HG03378 (cell line): ENCODE measurements at regions not wholly inside any gene's neighbourhood (a gene's known extent, or its start where the extent isn't known, plus 50 kb on each side); places are given as distances from the start of the nearest gene placed in this dataset.
"Not testable (repeated sequence)": the region's sequence is repeated elsewhere in the genome, so short reads cannot be mapped to it uniquely, and the experiment has no call there.

Experiments
- ATAC-seq: cut with Tn5 transposase; IDR thresholded peaks from one replicate; pipeline ENCODE4 v1.9.1; 2021; ENCODE audit warnings: mild to moderate bottlenecking, moderate library complexity; ENCODE audit not compliant: unreplicated experiment

DNA sequence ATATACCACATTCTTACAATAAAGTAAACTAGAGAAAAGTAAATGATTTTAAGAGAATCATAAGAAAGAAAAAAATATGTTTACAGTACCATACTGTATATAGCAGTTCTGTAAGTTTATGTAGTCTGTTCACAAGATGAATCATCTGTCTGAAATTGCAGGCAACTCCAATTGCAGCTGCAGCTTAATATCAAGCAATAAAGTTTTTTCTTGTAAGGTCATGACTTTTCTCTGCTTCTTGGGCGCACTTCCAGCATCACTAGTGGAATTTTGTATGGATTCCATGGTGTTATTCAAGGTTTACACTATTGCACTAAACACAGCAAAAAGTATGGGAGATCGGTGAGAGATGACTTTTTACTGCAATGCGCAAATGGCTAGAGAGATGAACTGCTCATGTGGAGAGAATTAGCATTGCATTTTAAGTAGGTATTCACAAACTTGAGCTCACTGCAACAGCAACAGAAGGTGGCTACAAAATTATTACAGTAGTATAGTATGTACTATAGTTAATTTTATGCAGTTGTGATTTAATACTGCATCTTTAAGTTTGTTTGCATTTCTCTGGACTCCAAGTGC, 445.4 kb upstream of the OR4E1 start:
- ATAC-seq: no peak

DNA sequence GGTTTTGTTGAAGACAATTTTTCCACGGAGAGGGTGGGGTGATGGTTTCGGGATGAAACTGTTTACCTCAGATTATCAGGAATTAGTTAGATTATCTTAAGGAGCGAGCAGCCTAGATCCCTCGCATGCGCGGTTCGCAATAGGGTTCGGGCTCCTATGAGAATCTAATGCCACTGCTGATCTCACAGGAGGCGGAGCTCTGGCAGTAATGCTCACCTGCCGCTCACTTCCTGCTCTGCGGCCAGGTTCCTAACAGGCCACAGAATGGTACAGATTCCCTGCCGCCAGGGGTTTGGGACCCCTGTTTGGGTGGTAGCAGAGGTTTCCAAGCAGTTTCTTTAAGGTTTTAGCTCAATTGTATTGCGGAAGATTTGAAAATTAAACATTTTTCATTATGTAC, 439.8 kb upstream of the OR4E1 start:
- no peak for ATAC-seq

DNA sequence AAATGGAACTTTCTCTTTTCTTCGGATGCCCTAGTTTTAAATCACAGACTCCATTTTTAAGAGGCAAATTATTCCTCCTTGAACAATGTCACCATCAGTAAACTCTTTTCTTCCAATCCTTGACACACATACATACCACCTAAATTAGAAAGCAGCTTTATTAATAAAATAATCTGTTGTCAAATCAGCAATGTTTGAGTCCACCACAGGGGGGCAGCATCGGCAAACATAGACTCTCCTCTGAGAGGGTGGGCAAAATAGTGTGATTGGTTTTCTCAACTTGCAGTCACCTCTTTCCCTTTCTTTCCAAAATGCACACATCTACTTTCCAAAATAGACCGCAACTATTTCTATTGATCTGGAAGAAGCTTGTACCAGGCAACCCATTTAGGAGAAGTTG, 438.4 kb upstream of the OR4E1 start:
- ATAC-seq: no peak

DNA sequence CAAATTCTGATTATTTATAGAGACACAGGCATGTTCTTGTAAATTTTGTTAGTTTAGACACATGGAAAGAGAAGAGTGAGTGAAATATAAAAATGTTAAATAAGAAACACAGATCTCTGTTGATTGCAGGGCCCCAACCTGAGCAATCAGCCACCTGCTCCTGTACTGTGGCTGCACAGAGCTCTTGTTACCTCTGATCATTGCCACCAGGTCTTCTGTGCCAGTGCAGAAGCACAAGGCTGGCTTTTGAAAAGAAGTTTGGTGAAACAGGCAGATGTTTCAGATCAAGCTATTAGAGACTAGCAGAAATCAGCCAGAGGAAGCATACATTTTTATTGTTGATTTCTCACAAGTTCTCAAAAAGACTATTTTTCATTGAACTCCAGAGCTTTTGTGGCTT, 434.1 kb upstream of the OR4E1 start:
- no peak for ATAC-seq

DNA sequence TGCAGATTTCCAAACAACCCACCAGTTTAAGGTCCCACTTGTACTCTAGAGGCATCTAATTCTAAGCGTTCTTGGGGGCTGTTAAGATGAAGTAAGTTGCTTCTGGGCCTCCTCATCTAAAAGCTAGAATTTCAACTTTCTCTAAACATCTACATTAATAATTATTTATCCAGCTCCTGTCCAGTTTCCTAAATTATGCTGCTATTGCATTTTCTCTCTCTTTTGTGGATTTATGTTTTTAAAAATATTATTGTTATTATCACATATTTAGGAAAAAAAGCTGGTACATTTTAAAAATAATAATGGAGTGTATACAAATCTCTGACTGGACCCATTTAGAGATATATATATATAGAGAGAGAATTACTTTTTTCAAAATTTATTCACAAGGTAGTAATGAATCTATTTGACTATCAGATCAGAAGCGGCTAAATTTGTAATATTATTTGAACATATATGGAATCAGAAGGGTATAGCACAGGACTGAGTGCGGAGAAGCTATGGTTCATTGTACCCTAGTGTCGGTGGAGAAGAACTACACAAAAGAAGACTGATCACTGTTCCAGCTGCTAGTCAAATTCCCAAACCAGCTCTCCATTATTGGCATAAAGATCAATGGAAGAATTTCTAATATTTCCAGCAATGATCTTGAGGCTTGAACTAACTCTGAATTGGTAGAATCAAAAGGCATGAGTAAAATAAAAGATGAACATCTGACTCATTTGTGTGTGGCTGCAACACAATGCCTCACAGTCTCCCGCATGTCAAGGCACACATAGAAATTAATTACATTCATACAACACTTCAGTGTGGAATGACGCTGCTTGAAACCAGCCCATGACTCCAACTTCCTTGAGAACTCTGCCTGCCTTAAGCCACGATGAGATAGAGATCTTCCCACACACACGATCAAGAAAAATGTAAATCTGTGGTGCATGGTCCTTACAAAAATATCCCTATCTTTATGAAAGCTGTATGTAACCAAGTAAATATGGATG, 433.4 kb upstream of the OR4E1 start:
- ATAC-seq: no peak

DNA sequence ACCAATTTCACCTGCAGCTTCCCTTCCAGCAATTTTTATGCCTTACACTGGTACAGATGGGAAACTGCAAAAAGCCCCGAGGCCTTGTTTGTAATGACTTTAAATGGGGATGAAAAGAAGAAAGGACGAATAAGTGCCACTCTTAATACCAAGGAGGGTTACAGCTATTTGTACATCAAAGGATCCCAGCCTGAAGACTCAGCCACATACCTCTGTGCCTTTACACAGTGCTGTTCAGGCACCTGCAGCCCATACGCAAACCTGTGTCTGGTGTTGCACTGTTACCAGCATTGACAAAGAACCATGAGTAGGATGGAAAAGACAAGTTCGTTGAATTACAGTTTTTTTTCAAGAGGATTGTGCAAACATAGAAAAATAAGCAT, 432.0 kb upstream of the OR4E1 start:
- ATAC-seq: no peak

DNA sequence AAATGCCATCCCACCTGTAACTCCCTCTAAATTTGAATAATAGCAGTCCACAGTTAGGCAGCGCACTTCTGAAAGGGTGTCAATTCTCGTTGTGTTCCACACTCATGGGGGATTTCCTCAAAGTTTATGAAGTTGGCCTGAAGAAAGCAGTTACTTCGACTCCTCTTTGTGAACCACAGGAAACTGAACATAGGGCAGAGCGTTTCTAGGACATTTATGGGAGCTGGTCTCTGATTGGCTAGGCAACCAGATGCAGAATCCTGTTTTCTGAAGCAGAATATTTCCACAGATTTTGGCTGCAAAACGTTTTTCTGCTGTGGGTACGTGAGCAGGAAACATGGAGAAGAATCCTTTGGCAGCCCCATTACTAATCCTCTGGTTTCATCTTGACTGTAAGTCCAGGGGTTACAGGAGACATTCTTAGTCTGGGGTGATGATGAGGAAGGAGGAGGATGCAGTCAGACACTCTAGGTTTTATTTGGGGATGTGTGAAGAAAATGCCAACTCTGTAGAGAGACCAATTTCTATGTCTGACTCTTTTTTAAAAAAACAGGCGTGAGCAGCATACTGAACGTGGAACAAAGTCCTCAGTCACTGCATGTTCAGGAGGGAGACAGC, 431.5 kb upstream of the OR4E1 start:
- ATAC-seq: no peak

DNA sequence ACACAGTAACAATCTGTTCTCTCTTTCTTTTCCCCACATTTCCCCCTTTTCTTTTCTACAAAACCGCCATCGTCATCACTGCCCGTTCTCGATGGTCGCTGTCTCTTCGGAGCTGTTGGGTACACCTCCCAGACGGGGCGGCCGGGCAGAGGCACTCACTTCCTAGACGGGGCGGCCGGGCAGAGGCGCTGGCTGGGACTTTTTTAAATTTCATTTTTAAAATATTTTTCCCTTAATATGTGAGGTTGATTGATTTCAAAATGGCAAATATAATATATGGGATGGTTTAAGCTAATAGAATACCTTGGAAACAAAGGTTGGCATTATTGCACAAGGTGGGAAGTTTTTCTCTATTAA, 427.1 kb upstream of the OR4E1 start:
- not testable (repeated sequence) for ATAC-seq

DNA sequence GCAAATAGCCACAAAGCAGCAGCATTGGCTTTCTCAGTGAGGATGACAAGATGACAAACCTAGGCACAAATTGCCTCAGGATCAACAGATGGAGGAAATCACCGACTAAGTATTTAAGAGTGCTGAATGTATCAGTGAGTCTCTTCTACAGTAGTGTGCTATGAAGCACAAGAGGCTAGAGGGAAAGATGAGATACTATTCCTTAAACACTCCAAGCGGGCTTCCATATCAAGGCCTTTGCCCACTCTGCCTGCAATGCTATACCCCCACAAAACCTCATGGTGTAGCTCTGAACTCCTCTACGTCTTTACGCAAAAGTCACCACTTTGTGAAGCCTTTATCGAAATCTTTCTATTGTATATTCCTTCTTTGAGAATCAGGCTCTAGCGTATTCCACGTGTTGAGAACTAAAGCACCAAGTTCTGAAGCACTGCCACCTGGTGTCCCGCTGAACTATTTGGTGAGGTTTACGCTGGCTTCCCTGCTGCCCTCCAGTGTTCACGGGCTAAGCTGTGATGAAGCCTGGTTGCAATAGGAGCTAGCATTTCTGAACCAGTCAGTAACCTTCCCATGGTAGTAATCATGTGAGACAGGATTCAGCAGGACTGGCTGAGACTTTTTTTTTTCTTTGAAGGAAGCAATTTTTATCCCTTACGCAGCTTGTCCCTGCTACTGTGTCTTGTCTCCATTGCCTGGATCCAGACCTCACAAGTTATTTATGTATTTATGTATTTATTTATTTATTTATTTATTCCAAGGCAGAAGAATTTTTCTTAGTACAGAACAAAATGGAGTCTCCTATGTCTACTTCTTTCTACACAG, 426.5 kb upstream of the OR4E1 start:
- peak; percentile 69 for ATAC-seq

DNA sequence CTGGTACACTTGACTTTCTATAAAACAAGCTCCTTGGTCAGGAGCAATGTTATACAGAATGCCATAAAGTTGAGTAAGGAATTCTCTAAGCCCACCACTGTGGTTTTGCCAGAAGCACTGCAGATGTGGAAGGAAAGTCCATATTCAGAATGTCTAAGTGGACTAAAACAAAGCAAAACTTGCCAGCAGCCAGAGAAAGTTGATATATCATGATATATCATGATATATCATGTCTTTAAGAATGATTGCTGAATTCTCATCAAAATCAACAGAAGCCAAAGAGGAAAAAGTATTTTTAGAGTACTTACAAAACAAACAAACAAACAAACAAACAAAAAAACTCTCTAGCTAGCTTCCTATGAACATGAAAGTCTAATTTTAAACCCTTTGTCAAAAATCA, 424.8 kb upstream of the OR4E1 start:
- no peak for ATAC-seq

DNA sequence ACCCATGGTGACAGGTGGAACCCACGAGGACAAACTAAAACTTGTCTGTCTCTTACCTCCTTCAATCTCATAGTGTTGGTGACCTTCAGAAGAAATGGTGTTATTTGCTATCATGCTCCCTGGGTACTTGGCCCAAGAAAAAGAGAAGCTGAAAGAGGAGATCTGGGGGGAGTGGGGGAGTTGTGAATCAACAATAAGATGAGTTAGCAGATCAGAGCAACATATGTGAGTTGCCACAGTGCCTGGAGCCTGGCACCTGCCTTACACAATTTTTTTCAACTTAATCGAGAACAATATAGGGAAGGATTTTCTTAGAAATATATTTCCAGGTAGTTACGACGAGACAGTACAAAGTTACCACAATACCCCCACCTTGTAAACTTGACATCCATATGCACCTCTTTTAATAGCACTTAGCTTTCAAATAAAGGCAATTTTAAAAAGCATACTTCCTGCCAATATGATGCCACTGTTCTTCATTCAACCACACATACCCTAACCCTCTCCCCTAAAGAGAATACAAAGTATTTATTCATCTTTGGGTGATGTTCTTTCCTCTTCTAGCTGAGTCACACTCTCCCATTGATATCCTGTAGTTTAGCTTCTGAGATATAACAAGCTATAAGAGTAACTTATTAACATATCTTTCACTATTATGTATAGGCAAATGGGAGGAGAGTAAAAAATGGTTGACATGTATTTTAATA, 424.1 kb upstream of the OR4E1 start:
- ATAC-seq: no peak

DNA sequence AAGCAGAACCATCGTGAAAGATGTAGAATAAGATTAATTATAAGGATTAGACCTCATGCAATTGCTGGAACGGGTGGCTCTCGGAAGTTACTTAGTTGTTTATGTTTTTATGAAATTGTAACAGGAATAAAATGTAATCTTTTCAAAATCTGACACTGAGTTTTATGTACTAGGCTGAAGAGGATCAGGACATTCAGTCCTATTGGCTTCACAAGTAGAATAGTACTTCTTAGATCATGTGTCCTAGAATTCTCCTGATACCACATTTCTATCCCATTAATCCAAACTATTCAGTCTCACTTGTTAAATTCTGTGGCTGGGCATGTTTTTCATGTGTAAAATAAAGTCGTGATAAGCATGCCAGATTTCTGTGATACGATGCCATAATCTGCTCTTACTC, 423.5 kb upstream of the OR4E1 start:
- no peak for ATAC-seq

DNA sequence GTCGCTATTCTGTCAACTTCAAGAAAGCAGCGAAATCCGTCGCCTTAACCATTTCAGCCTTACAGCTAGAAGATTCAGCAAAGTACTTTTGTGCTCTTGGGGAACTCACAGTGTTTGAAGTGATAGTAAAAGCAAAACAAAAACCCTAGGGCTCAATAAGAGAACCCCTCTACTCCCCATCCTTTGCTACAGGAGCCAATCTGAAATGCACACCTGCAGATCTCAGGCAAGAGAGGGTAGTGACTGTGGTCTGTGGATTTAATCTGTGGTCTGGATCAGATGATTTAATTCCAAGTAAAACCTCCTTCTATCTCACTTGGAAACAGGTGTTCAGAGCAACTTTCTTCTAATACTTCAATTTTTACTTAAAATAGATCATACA, 422.9 kb upstream of the OR4E1 start:
- no peak for ATAC-seq

DNA sequence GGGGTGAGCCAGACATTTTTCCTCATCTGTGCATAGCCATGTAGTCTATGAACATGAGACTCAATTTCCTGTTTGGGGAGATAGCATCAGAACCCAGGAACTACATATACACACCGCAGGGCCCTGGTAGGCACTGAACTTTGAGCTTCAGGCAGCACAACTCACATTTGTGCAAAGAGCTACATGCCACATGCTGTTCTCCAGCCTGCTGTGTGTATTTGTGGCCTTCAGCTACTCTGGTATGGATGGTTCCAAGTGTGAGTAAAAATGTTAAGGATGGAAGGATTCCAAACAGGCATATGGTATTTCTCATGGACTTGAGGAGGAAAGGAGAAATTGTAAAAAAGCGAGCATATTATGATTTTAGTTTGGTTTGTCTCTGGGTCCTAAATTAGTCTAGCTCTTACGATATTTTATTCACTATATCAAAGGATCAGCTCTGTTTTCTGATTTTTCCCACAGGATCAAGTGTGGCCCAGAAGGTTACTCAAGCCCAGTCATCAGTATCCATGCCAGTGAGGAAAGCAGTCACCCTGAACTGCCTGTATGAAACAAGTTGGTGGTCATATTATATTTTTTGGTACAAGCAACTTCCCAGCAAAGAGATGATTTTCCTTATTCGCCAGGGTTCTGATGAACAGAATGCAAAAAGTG, 422.4 kb upstream of the OR4E1 start:
- ATAC-seq: no peak

DNA sequence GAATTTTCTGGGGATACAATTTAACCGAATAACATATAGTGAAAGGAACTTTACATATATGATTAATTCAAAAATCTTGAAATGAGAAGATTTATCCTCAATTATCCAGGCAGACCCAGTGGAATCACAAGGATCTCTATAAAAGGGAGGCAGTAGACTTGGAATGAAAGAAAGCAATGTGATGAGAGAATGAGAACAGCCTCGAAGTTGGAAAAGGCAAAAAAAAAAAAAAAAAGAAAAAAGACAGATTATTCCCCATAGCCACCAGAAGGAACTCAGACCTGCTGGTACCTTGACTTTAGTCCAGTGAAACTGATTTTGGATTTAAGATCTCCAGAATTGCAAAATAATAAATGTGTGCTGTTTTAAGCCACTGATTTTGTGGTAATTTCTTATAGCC, 416.3 kb upstream of the OR4E1 start:
- ATAC-seq: no peak

DNA sequence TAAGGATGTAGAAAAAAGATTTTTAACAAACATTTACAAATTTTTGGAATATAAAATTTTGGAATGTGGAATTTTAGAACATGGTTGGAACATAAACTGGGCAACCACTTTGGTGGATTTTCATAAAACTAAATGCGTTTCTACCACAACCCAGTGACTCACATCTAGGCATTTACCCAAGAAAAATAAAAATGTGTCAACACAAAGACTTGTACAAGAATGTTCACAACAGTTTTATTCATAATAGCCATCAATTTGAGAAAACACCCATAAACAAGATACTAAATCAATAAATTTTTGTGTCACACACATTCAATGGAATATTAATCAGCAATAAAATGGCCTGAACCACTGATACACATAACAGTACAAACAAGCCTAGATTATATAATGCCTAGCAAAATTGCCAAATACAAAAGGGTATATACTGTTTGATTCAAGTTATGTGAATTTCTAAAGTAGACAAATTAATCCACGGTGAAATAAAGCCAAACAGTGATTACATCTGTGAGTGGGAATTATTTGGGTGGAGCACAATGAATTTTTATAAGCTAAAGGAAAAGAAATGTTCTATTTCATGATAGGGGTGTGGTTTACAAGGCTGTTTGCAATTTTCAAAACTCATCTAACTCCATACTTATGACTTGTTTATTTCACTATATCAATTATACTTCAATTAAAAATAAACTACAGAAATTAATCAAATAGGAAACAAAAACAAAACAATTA, 415.2 kb upstream of the OR4E1 start:
- ATAC-seq: no peak

DNA sequence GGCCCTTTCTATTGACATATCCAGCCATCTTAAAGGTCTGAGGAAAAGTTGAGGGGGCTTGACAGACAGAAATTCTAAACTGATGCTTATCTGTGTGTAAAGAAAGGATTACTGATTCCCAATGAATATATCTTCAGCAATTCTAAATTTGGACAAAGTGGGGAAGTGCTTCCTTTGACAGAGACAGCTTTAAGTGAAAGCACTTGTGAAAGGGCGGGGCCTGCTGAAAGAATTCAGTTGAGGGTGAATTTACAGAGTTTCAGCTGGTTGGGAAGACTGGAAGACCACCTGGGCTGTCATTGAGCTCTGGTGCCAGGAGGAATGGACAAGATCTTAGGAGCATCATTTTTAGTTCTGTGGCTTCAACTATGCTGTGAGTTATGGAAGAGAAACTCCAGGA, 412.5 kb upstream of the OR4E1 start:
- ATAC-seq: no peak

DNA sequence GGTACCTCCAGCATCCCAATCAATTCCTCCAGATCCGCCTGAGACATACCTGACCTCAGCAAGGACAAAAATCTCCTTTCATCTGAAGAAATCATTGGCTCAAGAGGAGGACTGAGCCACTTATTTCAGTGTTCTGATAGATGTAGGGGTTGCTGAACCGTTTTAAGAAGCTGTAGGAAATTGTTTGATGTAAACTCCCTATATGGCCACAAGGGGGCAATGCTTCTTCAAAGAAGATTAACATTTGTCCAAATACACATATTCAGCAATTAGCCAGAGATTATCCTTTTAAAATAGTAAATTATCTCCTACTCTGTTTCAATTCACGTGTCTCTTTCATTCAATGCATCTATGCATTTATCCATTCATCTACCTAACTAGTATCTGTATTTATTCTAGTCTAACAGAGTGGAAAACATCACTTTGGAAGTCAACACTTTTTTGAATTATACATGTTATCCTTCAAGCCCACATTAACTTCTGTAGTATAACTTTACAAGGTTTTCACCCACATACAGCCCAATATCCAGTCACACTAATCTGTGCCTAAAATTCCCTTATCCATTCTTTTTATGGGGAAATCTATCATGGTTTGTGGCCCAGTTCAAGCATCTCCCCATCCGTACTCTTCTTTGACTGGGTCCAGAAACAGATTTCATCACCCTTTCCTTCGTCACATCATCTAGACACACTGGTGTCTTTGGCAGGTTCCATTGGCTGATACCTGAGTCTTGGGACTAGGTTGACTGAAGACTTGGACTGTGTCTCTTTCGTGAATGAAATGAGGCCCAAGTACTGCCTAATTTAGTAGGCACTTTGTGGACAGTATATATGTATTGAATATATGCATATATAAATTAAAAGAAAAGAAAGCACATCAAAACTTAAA, 411.0 kb upstream of the OR4E1 start:
- no peak for ATAC-seq

DNA sequence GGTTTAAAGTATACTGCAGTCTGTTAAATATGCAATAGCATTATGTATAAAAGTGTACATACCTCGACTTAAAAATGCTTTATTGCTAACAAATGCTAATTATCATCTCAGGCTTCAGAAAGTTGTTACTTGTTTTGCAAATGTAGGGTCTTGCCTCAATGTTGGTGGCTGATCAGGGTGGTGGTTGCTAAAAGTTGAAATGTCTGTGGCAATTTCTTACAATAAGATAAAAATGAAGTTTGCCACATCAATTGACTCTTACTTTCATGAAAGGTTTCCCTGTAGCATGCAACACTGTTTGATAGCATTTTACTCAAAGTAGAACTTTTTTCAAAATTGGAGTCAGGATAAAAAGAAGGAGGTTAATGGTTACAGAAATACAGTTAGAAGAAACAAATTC, 407.7 kb upstream of the OR4E1 start:
- no peak for ATAC-seq
